ENCODE measurements at regions not wholly inside any gene's neighbourhood (a gene's known extent, or its start where the extent isn't known, plus 50 kb on each side); places are given as distances from the start of the nearest gene placed in this dataset.

DNA sequence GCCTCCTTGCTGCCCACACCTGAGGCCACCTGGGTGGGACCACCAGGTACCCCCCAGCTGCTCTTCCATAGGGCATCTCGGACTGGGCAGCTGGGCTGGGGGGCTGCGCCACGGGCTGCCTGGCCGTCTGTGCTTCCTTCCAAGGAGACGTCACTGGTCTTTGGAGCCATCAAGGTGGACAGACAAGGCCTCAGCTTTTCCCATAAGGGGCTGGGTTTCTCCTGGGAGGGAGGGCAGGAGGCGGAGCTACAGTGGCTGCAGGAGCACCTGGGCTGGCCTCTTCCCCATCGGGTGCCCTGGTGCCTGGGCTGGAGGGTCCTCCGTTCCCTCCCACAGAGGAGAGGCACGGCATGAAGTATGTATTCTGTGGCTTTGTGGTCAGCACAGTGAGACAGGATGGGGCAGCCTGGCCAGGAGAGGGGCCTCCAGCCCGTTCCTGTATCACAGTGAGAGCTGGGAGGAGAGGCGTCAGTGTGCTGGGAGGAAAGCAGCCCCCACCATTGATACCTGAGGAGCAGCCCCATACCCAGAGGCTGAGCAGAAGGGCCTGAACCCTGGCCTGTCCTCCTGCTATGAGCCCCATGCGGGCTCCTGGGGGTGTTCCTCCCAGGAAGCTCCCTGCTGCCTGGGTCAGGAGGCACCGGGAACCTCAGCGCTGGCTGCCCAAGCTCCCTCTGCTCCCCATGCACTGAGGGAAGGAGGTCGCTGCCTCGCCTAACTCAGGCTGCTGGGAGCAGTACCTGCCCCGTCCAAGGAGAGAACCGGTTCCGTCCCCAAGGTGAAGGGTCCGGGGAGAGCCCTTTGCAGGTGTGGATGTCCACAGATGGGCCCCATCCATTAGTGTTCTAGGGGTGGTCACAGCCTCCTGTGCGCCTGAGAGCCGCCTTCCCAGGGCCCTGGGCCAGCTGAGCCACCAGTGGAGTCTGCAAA is 1075.0 kb downstream of the BRD1 start:
- Histone ChIP-seq H3K9me3 (ENCODE audit: control insufficient read depth in 5 of 5, low read length in 5 of 5) (no peaks in the 10 kb centered on the region), H3K36me3 (ENCODE audit: control insufficient read depth in 5 of 5, insufficient read depth in 5 of 5, low read length in 5 of 5) (no peaks in the 10 kb centered on the region), H3K9ac (ENCODE audit: low read length in 5 of 5) (no peak overlapping the region), H3K27ac (ENCODE audit: low read depth, low read length) (no peak overlapping the region), H3K27me3 (ENCODE audit: control insufficient read depth in 5 of 5, insufficient read depth in 4 of 5, low read length in 5 of 5) (peaks cover 3 to 33% (median 6%) of the 10 kb centered on the region in 5 donors), H3K4me1 (ENCODE audit: control insufficient read depth in 5 of 5, insufficient read depth in 5 of 5, low read length in 5 of 5) (no peaks in the 10 kb centered on the region), H3K4me3 (ENCODE audit: low read depth in 1 of 5, low read length in 5 of 5) (no peak overlapping the region)

DNA sequence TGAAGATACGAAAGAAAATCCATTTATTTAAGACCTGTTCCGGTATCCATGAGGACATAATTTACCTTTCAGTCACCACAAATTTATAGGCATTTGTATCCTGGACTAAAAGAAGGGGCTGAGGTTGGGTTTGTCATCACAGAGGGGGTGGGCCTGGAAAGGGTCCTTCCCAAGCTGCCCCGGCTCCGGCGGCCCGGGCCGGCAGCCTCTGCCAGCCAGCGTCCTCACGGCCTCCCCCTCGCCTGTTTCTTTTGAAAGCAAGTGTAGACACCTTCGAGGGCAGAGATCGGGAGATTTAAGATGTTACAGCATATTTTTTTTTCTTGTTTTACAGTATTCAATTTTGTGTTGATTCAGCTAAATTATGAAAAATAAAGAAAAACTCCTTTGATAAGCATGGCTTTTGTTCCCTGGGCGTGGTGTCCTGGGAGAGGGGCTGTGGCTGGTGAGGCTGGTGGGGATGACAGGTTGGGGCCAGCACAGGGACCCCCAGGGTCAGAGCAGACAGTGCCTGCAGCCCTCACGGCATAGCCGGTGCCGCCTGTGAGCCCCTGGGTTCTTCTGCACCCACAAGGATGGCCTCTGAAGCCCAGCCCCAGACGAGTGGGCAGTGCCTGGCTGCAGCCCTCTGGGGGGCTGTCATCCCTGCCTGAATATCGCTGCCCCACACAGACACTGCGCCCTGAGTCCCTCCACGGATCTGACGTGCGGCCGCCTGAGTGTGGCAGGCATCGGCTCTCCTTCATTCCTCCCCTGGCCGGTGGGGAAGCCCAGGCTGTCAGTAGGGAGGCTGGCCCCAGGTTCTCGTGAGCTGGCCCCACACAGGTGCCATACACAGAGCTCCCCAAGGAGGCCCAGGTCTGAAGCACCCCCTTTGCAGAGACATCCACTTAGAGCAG is 1075.9 kb downstream of the BRD1 start:
- Histone ChIP-seq H3K4me3 (ENCODE audit: low read depth in 1 of 5, low read length in 5 of 5) (no peak overlapping the region), H3K9me3 (ENCODE audit: control insufficient read depth in 5 of 5, low read length in 5 of 5) (no peaks in the 10 kb centered on the region), H3K27me3 (ENCODE audit: control insufficient read depth in 5 of 5, insufficient read depth in 4 of 5, low read length in 5 of 5) (peaks cover 3 to 33% (median 6%) of the 10 kb centered on the region in 5 donors), H3K4me1 (ENCODE audit: control insufficient read depth in 5 of 5, insufficient read depth in 5 of 5, low read length in 5 of 5) (no peaks in the 10 kb centered on the region), H3K27ac (ENCODE audit: low read depth, low read length) (no peak overlapping the region), H3K9ac (ENCODE audit: low read length in 5 of 5) (no peak overlapping the region), H3K36me3 (ENCODE audit: control insufficient read depth in 5 of 5, insufficient read depth in 5 of 5, low read length in 5 of 5) (no peaks in the 10 kb centered on the region)

DNA sequence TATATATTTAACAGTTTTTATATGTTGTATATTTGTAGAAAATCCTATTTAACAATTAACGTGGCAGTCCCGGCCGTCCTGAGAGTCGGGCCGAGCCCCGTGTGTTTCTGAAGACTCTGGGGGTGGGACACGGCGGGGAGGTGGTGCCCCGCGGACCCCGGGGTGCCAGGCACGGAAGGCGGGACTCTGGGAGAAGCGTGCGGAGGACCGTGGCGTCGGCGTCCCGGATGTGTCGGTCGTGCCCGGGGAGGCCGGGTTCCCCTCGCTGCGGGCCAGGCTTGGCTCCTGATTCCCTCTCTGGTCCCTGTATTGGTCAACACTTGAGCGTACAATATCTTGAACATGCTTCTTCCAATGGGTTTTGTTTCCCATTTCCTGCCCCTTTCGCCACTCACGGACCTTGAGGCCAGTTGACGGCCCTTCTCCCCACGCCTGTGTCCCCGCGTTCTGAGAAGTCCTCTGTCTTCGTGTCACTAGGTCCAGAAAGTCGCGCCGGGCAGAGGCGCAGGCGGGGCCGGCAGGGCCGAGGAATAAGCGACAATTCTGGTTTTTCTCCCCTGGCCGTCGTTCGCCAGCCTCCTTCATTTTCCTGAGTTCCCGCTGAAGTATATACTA is 1076.7 kb downstream of the BRD1 start:
- Histone ChIP-seq H3K9ac (ENCODE audit: low read length in 5 of 5) (no peak overlapping the region), H3K36me3 (ENCODE audit: control insufficient read depth in 5 of 5, insufficient read depth in 5 of 5, low read length in 5 of 5) (no peaks in the 10 kb centered on the region), H3K27me3 (ENCODE audit: control insufficient read depth in 5 of 5, insufficient read depth in 4 of 5, low read length in 5 of 5) (peaks cover 3 to 29% (median 5%) of the 10 kb centered on the region in 5 donors), H3K9me3 (ENCODE audit: control insufficient read depth in 5 of 5, low read length in 5 of 5) (no peaks in the 10 kb centered on the region), H3K4me1 (ENCODE audit: control insufficient read depth in 5 of 5, insufficient read depth in 5 of 5, low read length in 5 of 5) (no peaks in the 10 kb centered on the region), H3K27ac (ENCODE audit: low read depth, low read length) (no peak overlapping the region), H3K4me3 (ENCODE audit: low read depth in 1 of 5, low read length in 5 of 5) (no peak overlapping the region)

DNA sequence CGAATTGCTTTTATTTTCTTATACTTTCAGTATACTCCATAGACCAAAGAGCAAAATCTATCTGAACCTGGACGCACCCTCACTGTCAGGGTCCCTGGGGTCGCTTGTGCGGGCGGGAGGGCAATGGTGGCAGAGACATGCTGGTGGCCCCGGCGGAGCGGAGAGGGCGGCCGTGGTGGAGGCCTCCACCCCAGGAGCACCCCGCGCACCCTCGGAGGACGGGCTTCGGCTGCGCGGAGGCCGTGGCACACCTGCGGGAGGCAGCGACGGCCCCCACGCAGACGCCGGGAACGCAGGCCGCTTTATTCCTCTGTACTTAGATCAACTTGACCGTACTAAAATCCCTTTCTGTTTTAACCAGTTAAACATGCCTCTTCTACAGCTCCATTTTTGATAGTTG is 1077.4 kb downstream of the BRD1 start:
- Histone ChIP-seq H3K9me3 (ENCODE audit: control insufficient read depth in 5 of 5, low read length in 5 of 5) (no peaks in the 10 kb centered on the region), H3K9ac (ENCODE audit: low read length in 5 of 5) (no peak overlapping the region), H3K36me3 (ENCODE audit: control insufficient read depth in 5 of 5, insufficient read depth in 5 of 5, low read length in 5 of 5) (no peaks in the 10 kb centered on the region), H3K4me1 (ENCODE audit: control insufficient read depth in 5 of 5, insufficient read depth in 5 of 5, low read length in 5 of 5) (no peaks in the 10 kb centered on the region), H3K4me3 (ENCODE audit: low read depth in 1 of 5, low read length in 5 of 5) (no peak overlapping the region), H3K27me3 (ENCODE audit: control insufficient read depth in 5 of 5, insufficient read depth in 4 of 5, low read length in 5 of 5) (peaks cover 0 to 25% (median 3%) of the 10 kb centered on the region in 5 donors), H3K27ac (ENCODE audit: low read depth, low read length) (no peak overlapping the region)

DNA sequence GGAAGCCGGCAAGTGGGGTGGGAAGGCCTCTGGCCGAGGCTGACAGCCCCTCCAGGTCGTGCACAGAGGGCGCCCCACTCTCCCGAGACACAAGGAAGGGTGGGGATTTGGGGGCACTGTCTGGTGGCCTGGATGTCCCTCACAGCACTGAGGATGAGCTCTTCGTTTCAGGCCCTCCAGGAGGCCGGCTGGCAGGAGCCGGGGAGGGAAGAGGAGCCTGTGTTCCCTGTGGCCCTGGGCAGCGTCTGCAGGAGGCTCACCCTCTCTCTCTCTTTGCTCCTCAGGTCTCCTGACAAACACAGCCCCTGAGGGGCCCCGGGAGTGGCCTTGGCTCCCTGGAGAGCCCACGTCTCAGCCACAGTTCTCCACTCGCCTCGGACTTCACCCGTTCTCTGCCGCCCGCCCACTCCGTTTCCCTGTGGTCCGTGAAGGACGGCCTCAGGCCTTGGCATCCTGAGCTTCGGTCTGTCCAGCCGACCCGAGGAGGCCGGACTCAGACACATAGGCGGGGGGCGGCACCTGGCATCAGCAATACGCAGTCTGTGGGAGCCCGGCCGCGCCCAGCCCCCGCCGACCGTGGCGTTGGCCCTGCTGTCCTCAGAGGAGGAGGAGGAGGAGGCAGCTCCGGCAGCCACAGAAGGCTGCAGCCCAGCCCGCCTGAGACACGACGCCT is 1078.0 kb downstream of the BRD1 start:
- Histone ChIP-seq H3K27ac (ENCODE audit: low read depth, low read length) (no peak overlapping the region), H3K9me3 (ENCODE audit: control insufficient read depth in 5 of 5, low read length in 5 of 5) (no peaks in the 10 kb centered on the region), H3K9ac (ENCODE audit: low read length in 5 of 5) (no peak overlapping the region), H3K4me1 (ENCODE audit: control insufficient read depth in 5 of 5, insufficient read depth in 5 of 5, low read length in 5 of 5) (no peaks in the 10 kb centered on the region), H3K36me3 (ENCODE audit: control insufficient read depth in 5 of 5, insufficient read depth in 5 of 5, low read length in 5 of 5) (no peaks in the 10 kb centered on the region), H3K27me3 (ENCODE audit: control insufficient read depth in 5 of 5, insufficient read depth in 4 of 5, low read length in 5 of 5) (peaks cover 0 to 22% (median 3%) of the 10 kb centered on the region in 5 donors), H3K4me3 (ENCODE audit: low read depth in 1 of 5, low read length in 5 of 5) (no peak overlapping the region)

- no peaks in the 10 kb centered on the region for H3K36me3 ChIP-seq (ENCODE audit: control insufficient read depth in 5 of 5, insufficient read depth in 5 of 5, low read length in 5 of 5)
- no peak overlapping the region for H3K9ac ChIP-seq (ENCODE audit: low read length in 5 of 5)
- no peak overlapping the region for H3K4me3 ChIP-seq (ENCODE audit: low read depth in 1 of 5, low read length in 5 of 5)
- H3K9me3 ChIP-seq (ENCODE audit: control insufficient read depth in 5 of 5, low read length in 5 of 5) = no peaks in the 10 kb centered on the region
- H3K4me1 ChIP-seq (ENCODE audit: control insufficient read depth in 5 of 5, insufficient read depth in 5 of 5, low read length in 5 of 5) = no peaks in the 10 kb centered on the region
- peaks cover 0 to 15% (median 3%) of the 10 kb centered on the region in 5 donors for H3K27me3 ChIP-seq (ENCODE audit: control insufficient read depth in 5 of 5, insufficient read depth in 4 of 5, low read length in 5 of 5)
- no peak overlapping the region for H3K27ac ChIP-seq (ENCODE audit: low read depth, low read length)
Measured at GRCh38 chr22:48748860-48749554, 1078.7 kb downstream of the BRD1 start.

DNA sequence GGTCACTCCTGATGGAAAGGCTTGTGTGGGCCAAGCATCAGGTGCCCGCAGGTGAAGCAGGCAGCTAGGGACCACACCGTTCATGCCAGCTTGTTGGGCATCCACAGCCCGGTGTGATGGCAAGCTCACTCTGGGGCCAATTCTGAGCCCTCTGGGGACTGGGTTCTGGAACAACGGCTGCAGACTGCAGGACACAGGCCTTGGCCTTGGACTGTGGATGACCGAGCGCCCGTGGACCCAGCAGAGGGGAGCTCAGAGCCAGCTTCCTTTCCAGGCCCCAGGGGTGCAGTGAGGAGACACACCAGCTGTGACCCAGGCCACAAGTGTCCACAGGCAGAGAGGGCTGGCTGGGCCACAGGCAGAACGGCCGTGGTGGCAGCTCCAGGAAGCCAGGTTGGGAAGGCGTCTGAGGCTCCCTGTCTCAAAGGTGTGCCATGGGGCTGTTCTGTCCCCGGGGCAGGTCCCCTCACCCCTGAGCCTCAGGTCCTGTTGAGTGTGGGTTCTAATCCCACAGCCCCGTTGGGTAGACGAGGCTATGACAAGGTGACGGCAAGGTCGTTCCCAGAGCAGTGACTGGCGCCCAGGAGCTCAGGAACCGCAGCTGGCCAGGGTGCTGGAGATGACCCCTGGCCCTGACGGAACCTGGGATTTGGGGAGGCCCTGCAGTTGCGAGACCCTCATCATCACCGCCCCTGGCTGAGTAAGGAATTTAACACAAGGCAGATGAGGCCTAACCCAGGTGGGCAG is 1079.4 kb downstream of the BRD1 start:
- Histone ChIP-seq H3K36me3 (ENCODE audit: control insufficient read depth in 5 of 5, insufficient read depth in 5 of 5, low read length in 5 of 5) (no peaks in the 10 kb centered on the region), H3K4me3 (ENCODE audit: low read depth in 1 of 5, low read length in 5 of 5) (no peak overlapping the region), H3K27ac (ENCODE audit: low read depth, low read length) (no peak overlapping the region), H3K9me3 (ENCODE audit: control insufficient read depth in 5 of 5, low read length in 5 of 5) (no peaks in the 10 kb centered on the region), H3K9ac (ENCODE audit: low read length in 5 of 5) (no peak overlapping the region), H3K27me3 (ENCODE audit: control insufficient read depth in 5 of 5, insufficient read depth in 4 of 5, low read length in 5 of 5) (peaks cover 0 to 8% (median 3%) of the 10 kb centered on the region in 5 donors), H3K4me1 (ENCODE audit: control insufficient read depth in 5 of 5, insufficient read depth in 5 of 5, low read length in 5 of 5) (no peaks in the 10 kb centered on the region)

- no peaks in the 10 kb centered on the region for H3K4me1 ChIP-seq (ENCODE audit: control insufficient read depth in 5 of 5, insufficient read depth in 5 of 5, low read length in 5 of 5)
- H3K4me3 ChIP-seq (ENCODE audit: low read depth in 1 of 5, low read length in 5 of 5) = no peak overlapping the region
- no peaks in the 10 kb centered on the region for H3K36me3 ChIP-seq (ENCODE audit: control insufficient read depth in 5 of 5, insufficient read depth in 5 of 5, low read length in 5 of 5)
- H3K9me3 ChIP-seq (ENCODE audit: control insufficient read depth in 5 of 5, low read length in 5 of 5) = no peaks in the 10 kb centered on the region
- peaks cover 0 to 4% (median 0%) of the 10 kb centered on the region in 5 donors for H3K27me3 ChIP-seq (ENCODE audit: control insufficient read depth in 5 of 5, insufficient read depth in 4 of 5, low read length in 5 of 5)
- no peak overlapping the region for H3K27ac ChIP-seq (ENCODE audit: low read depth, low read length)
- no peak overlapping the region for H3K9ac ChIP-seq (ENCODE audit: low read length in 5 of 5)
Measured at GRCh38 chr22:48746789-48747425, 1080.8 kb downstream of the BRD1 start.
